ENCODE measurements at regions not wholly inside any gene's neighbourhood (a gene's known extent, or its start where the extent isn't known, plus 50 kb on each side); places are given as distances from the start of the nearest gene placed in this dataset.

DNA sequence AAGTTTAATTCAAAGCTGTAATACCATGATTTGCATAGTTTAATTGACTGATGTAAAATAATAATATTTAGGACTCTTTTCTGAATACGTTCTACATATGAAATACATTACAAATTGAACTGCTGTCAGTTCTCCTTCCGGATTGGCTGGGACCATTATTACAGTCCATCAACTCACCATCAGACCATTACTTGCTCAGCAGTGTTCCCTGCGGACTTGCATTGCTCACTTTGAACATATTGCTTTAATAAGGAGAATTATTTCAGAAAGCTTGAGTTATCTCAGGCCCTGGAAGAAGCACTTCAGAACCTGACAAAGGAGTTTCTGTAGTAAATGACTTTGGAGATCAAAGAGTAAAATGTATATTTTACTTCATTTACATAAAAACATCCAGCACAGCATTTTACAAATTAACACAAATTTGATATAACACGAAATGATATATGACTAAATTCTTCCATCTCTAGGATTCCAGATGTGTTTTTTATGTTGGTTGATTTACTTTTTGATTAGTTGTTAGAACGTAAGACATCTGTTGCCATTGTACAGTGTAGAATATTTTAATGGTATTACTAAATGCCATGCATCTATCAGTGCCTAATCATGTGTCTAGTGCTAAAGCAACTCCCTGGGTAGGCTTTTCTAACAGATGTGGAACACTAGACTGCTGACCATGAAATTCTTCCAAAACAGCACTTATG, 418.5 kb upstream of the SEMA3A start:
- H3K27me3 ChIP-seq (ENCODE audit: insufficient read depth, poor library complexity, severe bottlenecking), result no peaks in the 10 kb centered on the region
- no peaks in the 10 kb centered on the region for H3K36me3 ChIP-seq (ENCODE audit: low read depth)
- no peaks in the 10 kb centered on the region for H3K9me3 ChIP-seq (ENCODE audit: severe bottlenecking)
- DNase-seq (ENCODE audit: low spot score) (no peak), ATAC-seq (ENCODE audit: low read depth) (no peak)
- H3K27ac ChIP-seq (ENCODE audit: poor library complexity, severe bottlenecking), result no peak overlapping the region
- H3K4me1 ChIP-seq (ENCODE audit: insufficient read depth, poor library complexity, severe bottlenecking), result no peaks in the 10 kb centered on the region
- H3K4me3 ChIP-seq (ENCODE audit: severe bottlenecking), result no peak overlapping the region
- TF ChIP-seq, protein P1, sequence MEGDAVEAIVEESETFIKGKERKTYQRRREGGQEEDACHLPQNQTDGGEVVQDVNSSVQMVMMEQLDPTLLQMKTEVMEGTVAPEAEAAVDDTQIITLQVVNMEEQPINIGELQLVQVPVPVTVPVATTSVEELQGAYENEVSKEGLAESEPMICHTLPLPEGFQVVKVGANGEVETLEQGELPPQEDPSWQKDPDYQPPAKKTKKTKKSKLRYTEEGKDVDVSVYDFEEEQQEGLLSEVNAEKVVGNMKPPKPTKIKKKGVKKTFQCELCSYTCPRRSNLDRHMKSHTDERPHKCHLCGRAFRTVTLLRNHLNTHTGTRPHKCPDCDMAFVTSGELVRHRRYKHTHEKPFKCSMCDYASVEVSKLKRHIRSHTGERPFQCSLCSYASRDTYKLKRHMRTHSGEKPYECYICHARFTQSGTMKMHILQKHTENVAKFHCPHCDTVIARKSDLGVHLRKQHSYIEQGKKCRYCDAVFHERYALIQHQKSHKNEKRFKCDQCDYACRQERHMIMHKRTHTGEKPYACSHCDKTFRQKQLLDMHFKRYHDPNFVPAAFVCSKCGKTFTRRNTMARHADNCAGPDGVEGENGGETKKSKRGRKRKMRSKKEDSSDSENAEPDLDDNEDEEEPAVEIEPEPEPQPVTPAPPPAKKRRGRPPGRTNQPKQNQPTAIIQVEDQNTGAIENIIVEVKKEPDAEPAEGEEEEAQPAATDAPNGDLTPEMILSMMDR (IDR thresholded peaks at IDR 0.05; ENCODE audit: poor library complexity, severe bottlenecking), result no peak

DNA sequence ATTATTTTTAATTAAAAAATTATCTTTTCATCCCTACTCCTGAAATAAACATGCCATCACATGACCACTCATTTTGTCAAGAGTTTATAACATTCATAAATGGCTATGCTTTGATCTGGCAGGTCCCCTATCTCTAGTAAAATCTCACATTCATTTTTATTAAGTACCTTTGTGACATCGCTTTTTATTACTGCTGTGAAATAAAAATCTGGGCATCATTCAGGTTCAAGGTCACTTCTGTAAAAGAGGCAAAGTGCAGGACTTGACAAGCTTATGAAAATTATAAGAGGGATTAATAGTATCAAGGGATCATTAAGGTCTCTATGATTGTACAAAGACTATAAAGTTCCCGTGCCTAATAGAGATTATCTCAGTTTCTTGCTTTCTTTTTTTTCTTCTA, 416.8 kb upstream of the SEMA3A start:
- Histone ChIP-seq H3K36me3 (ENCODE audit: low read depth) (no peaks in the 10 kb centered on the region), H3K27me3 (ENCODE audit: insufficient read depth, poor library complexity, severe bottlenecking) (no peaks in the 10 kb centered on the region), H3K4me3 (ENCODE audit: severe bottlenecking) (no peak overlapping the region), H3K4me1 (ENCODE audit: insufficient read depth, poor library complexity, severe bottlenecking) (no peaks in the 10 kb centered on the region), H3K9me3 (ENCODE audit: severe bottlenecking) (no peaks in the 10 kb centered on the region), H3K27ac (ENCODE audit: poor library complexity, severe bottlenecking) (no peak overlapping the region)
- ATAC-seq (ENCODE audit: low read depth) (no peak), DNase-seq (ENCODE audit: low spot score) (no peak)
- TF ChIP-seq, protein P1 (IDR thresholded peaks at IDR 0.05; ENCODE audit: poor library complexity, severe bottlenecking), result no peak

DNA sequence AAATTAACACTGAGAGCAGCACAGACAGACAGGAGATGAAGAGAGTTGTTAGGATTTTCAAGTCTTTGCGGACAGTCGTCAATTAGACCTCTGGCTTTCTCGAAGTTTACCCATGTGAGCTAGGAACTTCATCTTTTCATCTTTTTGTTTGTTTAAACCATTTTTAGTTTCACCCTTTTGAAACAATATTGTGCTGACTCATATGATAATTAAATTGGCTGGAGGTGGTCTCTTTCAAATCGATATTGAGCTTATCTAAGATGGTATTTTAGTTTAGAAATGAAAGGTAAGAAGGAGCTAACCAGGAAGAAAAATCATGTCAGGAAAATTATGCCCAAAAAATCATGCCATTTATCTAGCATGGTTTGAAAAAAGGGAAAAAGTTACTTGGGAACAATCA, 415.8 kb upstream of the SEMA3A start:
- H3K4me3 ChIP-seq (ENCODE audit: severe bottlenecking), result no peak overlapping the region
- ATAC-seq (ENCODE audit: low read depth) (no peak), DNase-seq (ENCODE audit: low spot score) (no peak)
- H3K27ac ChIP-seq (ENCODE audit: poor library complexity, severe bottlenecking), result no peak overlapping the region
- no peaks in the 10 kb centered on the region for H3K4me1 ChIP-seq (ENCODE audit: insufficient read depth, poor library complexity, severe bottlenecking)
- H3K9me3 ChIP-seq (ENCODE audit: severe bottlenecking), result no peaks in the 10 kb centered on the region
- H3K36me3 ChIP-seq (ENCODE audit: low read depth), result no peaks in the 10 kb centered on the region
- H3K27me3 ChIP-seq (ENCODE audit: insufficient read depth, poor library complexity, severe bottlenecking), result no peaks in the 10 kb centered on the region
- TF ChIP-seq, protein P1 (IDR thresholded peaks at IDR 0.05; ENCODE audit: poor library complexity, severe bottlenecking), result no peak

DNA sequence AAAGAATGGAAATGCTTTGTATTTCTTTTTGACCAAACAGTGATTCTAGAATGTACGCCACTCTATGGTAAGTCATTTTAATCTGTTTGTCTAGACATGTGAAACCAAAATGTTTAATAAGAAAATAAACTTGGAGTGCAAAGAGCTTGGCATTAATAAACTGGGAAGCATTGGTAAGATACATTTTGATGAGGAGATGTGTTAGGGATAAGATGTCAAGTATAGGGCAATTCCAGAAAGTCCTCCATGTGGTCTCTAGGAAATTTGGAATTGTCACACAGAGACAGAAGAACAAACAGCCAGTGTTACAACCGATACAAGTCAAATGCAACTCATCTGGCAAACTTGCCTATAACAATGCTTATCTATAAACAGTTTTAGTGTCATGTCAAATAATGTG, 410.7 kb upstream of the SEMA3A start:
- H3K4me3 ChIP-seq (ENCODE audit: severe bottlenecking), result no peak overlapping the region
- H3K4me1 ChIP-seq (ENCODE audit: insufficient read depth, poor library complexity, severe bottlenecking), result no peaks in the 10 kb centered on the region
- DNase-seq (ENCODE audit: low spot score) (no peak), ATAC-seq (ENCODE audit: low read depth) (no peak)
- no peaks in the 10 kb centered on the region for H3K36me3 ChIP-seq (ENCODE audit: low read depth)
- TF ChIP-seq, protein P1 (IDR thresholded peaks at IDR 0.05; ENCODE audit: poor library complexity, severe bottlenecking), result no peak
- H3K27me3 ChIP-seq (ENCODE audit: insufficient read depth, poor library complexity, severe bottlenecking), result no peaks in the 10 kb centered on the region
- no peak overlapping the region for H3K27ac ChIP-seq (ENCODE audit: poor library complexity, severe bottlenecking)
- H3K9me3 ChIP-seq (ENCODE audit: severe bottlenecking), result no peaks in the 10 kb centered on the region

DNA sequence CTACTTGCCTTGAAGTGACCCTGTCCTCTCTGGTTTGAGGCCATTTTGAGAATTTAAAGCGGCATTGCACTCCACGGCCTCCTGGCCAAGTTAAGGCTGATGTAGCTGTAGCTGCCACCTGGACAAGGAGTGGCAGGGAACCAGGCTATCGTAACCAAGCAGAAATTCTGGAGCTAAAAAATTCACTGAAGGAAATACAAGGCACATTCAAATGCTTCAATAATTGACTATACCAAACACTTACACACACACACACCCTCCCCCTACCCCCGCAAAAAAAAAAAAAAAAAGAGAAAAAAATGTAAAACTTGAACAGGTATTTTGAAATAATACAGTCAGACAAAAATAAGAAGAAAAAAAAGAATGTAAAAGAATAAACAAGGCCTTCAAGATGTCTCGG, 409.0 kb upstream of the SEMA3A start:
- Histone ChIP-seq H3K27ac (ENCODE audit: poor library complexity, severe bottlenecking) (no peak overlapping the region), H3K36me3 (ENCODE audit: low read depth) (no peaks in the 10 kb centered on the region), H3K9me3 (ENCODE audit: severe bottlenecking) (no peaks in the 10 kb centered on the region), H3K4me1 (ENCODE audit: insufficient read depth, poor library complexity, severe bottlenecking) (no peaks in the 10 kb centered on the region), H3K4me3 (ENCODE audit: severe bottlenecking) (no peak overlapping the region), H3K27me3 (ENCODE audit: insufficient read depth, poor library complexity, severe bottlenecking) (no peaks in the 10 kb centered on the region)
- ATAC-seq (ENCODE audit: low read depth) (no peak), DNase-seq (ENCODE audit: low spot score) (no peak)
- TF ChIP-seq, protein P1 (IDR thresholded peaks at IDR 0.05; ENCODE audit: poor library complexity, severe bottlenecking), result no peak

Data from RWPE2 (cell line).